ENCODE measurements at regions not wholly inside any gene's neighbourhood (a gene's known extent, or its start where the extent isn't known, plus 50 kb on each side); places are given as distances from the start of the nearest gene placed in this dataset.

DNA sequence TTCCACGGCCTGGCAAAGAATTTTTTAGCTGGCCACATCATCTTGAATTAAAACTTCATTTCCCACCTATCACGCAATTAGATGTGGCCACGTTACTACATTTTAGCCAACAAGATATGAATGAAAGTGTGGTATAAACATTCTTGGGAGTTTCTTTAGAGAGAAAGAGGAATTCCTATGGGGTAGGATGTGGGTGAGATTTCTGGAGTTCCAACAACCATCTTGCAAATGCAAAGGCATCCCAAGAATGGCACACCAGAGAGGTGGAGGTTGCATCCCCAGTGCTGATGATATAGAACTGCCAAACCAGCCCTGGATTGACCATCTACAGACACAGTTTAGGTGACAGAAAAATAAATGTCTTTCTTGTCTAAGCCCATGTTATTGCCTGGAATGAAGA, 66.3 kb upstream of the AKAP13 start:
- TF ChIP-seq POLR2A (IDR thresholded peaks at IDR 0.05): no peak
- TF ChIP-seq, protein P1, sequence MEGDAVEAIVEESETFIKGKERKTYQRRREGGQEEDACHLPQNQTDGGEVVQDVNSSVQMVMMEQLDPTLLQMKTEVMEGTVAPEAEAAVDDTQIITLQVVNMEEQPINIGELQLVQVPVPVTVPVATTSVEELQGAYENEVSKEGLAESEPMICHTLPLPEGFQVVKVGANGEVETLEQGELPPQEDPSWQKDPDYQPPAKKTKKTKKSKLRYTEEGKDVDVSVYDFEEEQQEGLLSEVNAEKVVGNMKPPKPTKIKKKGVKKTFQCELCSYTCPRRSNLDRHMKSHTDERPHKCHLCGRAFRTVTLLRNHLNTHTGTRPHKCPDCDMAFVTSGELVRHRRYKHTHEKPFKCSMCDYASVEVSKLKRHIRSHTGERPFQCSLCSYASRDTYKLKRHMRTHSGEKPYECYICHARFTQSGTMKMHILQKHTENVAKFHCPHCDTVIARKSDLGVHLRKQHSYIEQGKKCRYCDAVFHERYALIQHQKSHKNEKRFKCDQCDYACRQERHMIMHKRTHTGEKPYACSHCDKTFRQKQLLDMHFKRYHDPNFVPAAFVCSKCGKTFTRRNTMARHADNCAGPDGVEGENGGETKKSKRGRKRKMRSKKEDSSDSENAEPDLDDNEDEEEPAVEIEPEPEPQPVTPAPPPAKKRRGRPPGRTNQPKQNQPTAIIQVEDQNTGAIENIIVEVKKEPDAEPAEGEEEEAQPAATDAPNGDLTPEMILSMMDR (IDR thresholded peaks at IDR 0.05): no peak
